H1 (cell line): ENCODE measurements at regions not wholly inside any gene's neighbourhood (a gene's known extent, or its start where the extent isn't known, plus 50 kb on each side); places are given as distances from the start of the nearest gene placed in this dataset.

Source experiments
- GTF2F1 ChIP-seq: IDR thresholded peaks from 2 replicates; pipeline ENCODE4 v1.6.1; 2012; ENCODE audit warnings: low read depth, low read length, improper control_type of control experiment, borderline replicate concordance
- SUZ12 ChIP-seq: fragments of 200-600 bp; sonication (generic); IDR thresholded peaks from 2 replicates; pipeline ENCODE4 v1.6.1; 2012; ENCODE audit warnings: mild to moderate bottlenecking, inconsistent platforms, low read length, moderate library complexity, mixed read lengths

- no peak for TF ChIP-seq GTF2F1
- TF ChIP-seq SUZ12, result no peak
Measured at GRCh38 chr7:13098161-13098560, 410.7 kb downstream of the ARL4A start (continued).
